HFFc6 (cell line): ENCODE measurements at regions not wholly inside any gene's neighbourhood (a gene's known extent, or its start where the extent isn't known, plus 50 kb on each side); places are given as distances from the start of the nearest gene placed in this dataset.
A peak's percentile ranks its signal among the peaks of the same experiment; 100 is the strongest.

Source experiments
- DNase-seq: peaks from one replicate; pipeline ENCODE4 v3.0.0-alpha.2; 2018
- H3K27ac Mint-ChIP-seq: 2 replicates; pipeline ENCODE4 v1.8.0; 2020; ENCODE audit warnings: mild to moderate bottlenecking, mixed read lengths
- H3K27me3 Mint-ChIP-seq: 2 replicates; pipeline ENCODE4 v1.8.0; 2021; ENCODE audit warnings: mild to moderate bottlenecking, moderate library complexity, mixed read lengths; ENCODE audit not compliant: insufficient read depth
- H3K36me3 Mint-ChIP-seq: 2 replicates; pipeline ENCODE4 v1.8.0; 2021; ENCODE audit warnings: low read depth, mixed read lengths
- H3K4me1 Mint-ChIP-seq: 2 replicates; pipeline ENCODE4 v1.8.0; 2020; ENCODE audit warnings: low read depth, mixed read lengths
- H3K4me3 Mint-ChIP-seq: 2 replicates; pipeline ENCODE4 v1.8.0; 2020; ENCODE audit warnings: mild to moderate bottlenecking, moderate library complexity, mixed read lengths
- H3K9me3 Mint-ChIP-seq: 2 replicates; pipeline ENCODE4 v1.8.0; 2020; ENCODE audit warnings: mild to moderate bottlenecking, mixed read lengths
- CTCF ChIP-seq: fragments of 200-600 bp; sonication (generic); IDR thresholded peaks from 2 replicates; pipeline ENCODE4 v1.5.0; 2021; ENCODE audit warnings: antibody characterized with exemption, mild to moderate bottlenecking

GRCh38 chr10:30793093-30793492 lies 163.5 kb upstream of the LYZL2 start:
- H3K27me3 Mint-ChIP-seq, result peaks cover 2% of the 10 kb centered on the region; the same call in 1 of the 2 replicates
- no peak overlapping the region for H3K27ac Mint-ChIP-seq
- no peaks in the 10 kb centered on the region for H3K9me3 Mint-ChIP-seq
- TF ChIP-seq CTCF, result no peak
- no peak overlapping the region for H3K4me3 Mint-ChIP-seq
- no peaks in the 10 kb centered on the region for H3K36me3 Mint-ChIP-seq
- no peak for DNase-seq
- H3K4me1 Mint-ChIP-seq, result peaks cover 7% of the 10 kb centered on the region

GRCh38 chr10:30792025-30792424 lies 162.5 kb upstream of the LYZL2 start:
- Mint-ChIP-seq H3K27ac (no peak overlapping the region), H3K27me3 (peaks cover 2% of the 10 kb centered on the region; the same call in 1 of the 2 replicates), H3K4me3 (no peak overlapping the region), H3K36me3 (no peaks in the 10 kb centered on the region), H3K4me1 (peaks cover 11% of the 10 kb centered on the region), H3K9me3 (no peaks in the 10 kb centered on the region)
- DNase-seq, result no peak
- TF ChIP-seq CTCF, result no peak

GRCh38 chr10:30791197-30791611 lies 161.7 kb upstream of the LYZL2 start:
- Mint-ChIP-seq H3K36me3 (no peaks in the 10 kb centered on the region), H3K9me3 (no peaks in the 10 kb centered on the region), H3K27me3 (peaks cover 2% of the 10 kb centered on the region; the same call in 1 of the 2 replicates), H3K4me3 (no peak overlapping the region), H3K27ac (no peak overlapping the region), H3K4me1 (peaks cover 15% of the 10 kb centered on the region)
- DNase-seq, result no peak
- no peak for TF ChIP-seq CTCF

- no peaks in the 10 kb centered on the region for H3K9me3 Mint-ChIP-seq
- H3K4me1 Mint-ChIP-seq, result peaks cover 22% of the 10 kb centered on the region
- no peak overlapping the region for H3K27ac Mint-ChIP-seq
- H3K27me3 Mint-ChIP-seq, result peaks cover 2% of the 10 kb centered on the region; the same call in 1 of the 2 replicates
- no peak overlapping the region for H3K4me3 Mint-ChIP-seq
- no peaks in the 10 kb centered on the region for H3K36me3 Mint-ChIP-seq
- TF ChIP-seq CTCF, result no peak
- no peak for DNase-seq
Measured at GRCh38 chr10:30789806-30790205, 160.3 kb upstream of the LYZL2 start.

GRCh38 chr10:30788307-30788706 lies 158.8 kb upstream of the LYZL2 start:
- Mint-ChIP-seq H3K27ac (peak overlapping the region; percentile 51), H3K36me3 (no peaks in the 10 kb centered on the region)

More at GRCh38 chr10:30788307-30788706, 158.8 kb upstream of the LYZL2 start:
- Mint-ChIP-seq H3K4me1 (peaks cover 37% of the 10 kb centered on the region), H3K4me3 (no peak overlapping the region), H3K27me3 (peaks cover 2% of the 10 kb centered on the region; the same call in 1 of the 2 replicates), H3K9me3 (no peaks in the 10 kb centered on the region)
- DNase-seq, result peak; percentile 30
- no peak for TF ChIP-seq CTCF
